GM10266 (cell line): ENCODE measurements at regions not wholly inside any gene's neighbourhood (a gene's known extent, or its start where the extent isn't known, plus 50 kb on each side); places are given as distances from the start of the nearest gene placed in this dataset.

Experiments
- DNase-seq: peaks from one replicate; pipeline ENCODE4 v3.0.0; 2012; ENCODE audit errors: extremely low spot score
- CTCF ChIP-seq: IDR thresholded peaks from 2 replicates; pipeline ENCODE4 v1.5.1; 2012; ENCODE audit warnings: mild to moderate bottlenecking, low read depth; ENCODE audit not compliant: control insufficient read depth, insufficient read depth; ENCODE audit errors: missing control alignments

GRCh38 chr5:96076451-96076850 is 114.8 kb upstream of the ELL2 start:
- DNase-seq: no peak
- TF ChIP-seq CTCF: no peak

DNA sequence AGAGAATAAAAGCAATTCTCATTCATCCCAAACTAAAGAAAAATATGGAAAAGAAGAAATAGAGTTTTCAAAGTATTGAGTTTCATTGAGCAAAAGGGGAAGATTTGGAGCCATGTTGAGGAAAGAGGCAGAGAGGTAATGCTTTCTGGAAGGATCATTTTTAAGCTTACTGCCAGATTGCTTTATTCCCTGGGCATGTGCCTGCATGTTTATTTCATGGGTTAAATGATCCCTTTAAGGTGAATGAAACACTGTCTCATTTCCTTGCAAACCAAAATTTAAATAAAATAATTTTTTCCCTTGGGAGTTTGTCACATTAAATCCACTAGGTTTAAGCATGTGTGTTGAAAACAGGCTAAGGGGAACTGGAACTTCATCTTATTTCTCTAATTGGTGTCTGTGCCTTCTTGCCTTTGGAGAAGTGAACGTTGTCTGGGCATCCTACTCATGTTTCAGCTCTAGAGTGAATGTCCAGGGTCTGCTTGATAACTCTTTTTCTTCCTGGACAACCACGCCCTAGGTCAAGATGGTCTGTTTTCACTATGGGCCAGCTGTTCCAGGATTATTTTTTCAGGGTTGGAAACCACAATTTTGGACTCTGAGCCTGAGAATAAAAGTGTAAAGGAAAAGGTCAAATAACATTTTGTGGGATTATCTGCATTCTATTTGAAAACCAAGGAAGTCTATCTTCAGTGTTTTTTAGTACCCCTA is 114.1 kb upstream of the ELL2 start:
- no peak for DNase-seq
- TF ChIP-seq CTCF: no peak

- no peak for DNase-seq
- TF ChIP-seq CTCF: no peak
Measured at GRCh38 chr5:96074870-96075269, 113.2 kb upstream of the ELL2 start.

DNA sequence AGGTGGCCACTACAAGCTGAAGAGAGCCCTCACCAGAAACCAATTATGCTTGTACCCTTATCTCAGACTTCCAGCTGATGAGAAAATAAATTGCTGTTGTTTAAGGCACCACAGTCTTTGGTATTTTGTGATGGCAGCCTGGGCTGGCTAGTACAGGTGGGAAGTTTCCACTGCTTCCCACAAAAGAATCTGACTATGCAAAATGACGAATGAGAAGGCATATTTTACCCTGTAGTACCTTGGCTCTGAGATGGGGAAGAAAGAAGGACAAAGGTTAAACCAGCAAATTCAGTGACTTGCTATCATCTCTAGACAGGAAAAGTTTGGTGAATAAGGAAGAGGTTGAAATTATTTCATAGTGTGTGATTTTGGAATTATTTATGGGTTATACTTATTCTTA is 112.8 kb upstream of the ELL2 start:
- no peak for TF ChIP-seq CTCF

DNA sequence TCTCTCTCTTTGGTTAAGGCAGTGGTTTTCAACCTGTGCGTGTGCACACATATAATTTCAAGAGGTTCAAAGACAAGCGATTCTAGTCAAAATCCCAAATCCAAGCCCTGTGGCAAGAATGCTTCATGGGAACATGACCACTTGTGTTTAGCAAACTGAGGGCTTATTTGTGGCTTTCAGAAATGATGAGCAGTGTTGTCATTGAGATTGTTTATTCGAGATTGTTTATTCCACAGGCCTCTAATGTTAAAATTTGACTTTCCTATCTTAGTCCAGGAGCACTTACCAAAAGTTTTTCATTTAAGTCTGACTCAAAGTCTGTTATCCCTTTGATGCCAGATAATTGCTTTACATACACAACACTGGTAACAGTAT is 111.1 kb upstream of the ELL2 start:
- TF ChIP-seq CTCF: no peak
- no peak for DNase-seq

More for the DNA sequence above, 112.8 kb upstream of the ELL2 start:
- no peak for DNase-seq

GRCh38 chr5:96072138-96072790 is 110.6 kb upstream of the ELL2 start:
- no peak for TF ChIP-seq CTCF
- no peak for DNase-seq

DNA sequence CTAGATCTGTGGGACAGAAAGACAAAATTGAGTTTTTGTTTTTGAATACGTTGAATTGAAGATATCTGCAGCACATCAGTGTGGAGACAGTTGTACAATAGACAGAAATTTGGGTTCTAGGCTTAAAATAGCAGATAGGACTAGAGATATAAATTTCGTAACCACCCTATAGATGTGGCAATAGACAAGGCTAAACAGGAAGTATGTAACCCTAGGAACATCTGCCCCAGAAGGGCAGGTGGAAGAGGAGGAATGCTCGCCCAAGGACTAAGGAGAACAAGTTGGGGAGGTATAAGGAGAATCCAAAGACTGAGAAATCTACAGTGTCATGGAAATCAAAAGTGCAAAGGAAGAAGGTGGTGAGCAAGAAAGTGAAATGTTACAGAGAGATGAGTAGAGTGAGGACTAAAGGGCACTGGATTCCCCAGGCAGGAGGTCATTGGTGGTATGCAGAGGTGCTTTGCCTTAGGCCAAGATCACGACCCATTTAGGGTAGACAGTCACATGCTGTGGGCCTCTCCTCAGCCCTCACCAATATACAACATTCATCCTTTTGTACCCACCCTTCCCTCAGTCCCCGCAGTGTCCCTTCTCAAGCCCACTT is 109.1 kb upstream of the ELL2 start:
- TF ChIP-seq CTCF: no peak
- no peak for DNase-seq
